MCF 10A (cell line): ENCODE measurements at regions not wholly inside any gene's neighbourhood (a gene's known extent, or its start where the extent isn't known, plus 50 kb on each side); places are given as distances from the start of the nearest gene placed in this dataset.
"Not testable (repeated sequence)": the region's sequence is repeated elsewhere in the genome, so short reads cannot be mapped to it uniquely, and the experiment has no call there.

Experiments used
- BruUV-seq: library from RNA; stranded (reverse); fragments of 400-500 nt; replicated peaks from 2 replicates; lab custom pipeline; 2021; lab: Mats Ljungman, UMichigan
- CTCF ChIA-PET: fragments of 300-600 bp; sonication (Branson Sonifier 250); formaldehyde crosslinking; extraction: SDS; loops from one replicate; lab custom pipeline; 2021; ENCODE audit warnings: antibody characterized with exemption, inconsistent platforms; lab: Yijun Ruan, JAX
- POLR2A ChIA-PET: fragments of 300-600, 350-650 bp; sonication (Branson Sonifier 250); formaldehyde crosslinking; extraction: SDS; loops from one replicate; lab custom pipeline; 2020; ENCODE audit warnings: antibody characterized with exemption, inconsistent platforms; lab: Yijun Ruan, JAX
- DNase-seq: peaks from one replicate; pipeline ENCODE4 v3.0.0-alpha.2; 2018; ENCODE audit not compliant: unreplicated experiment
- H3K27ac Mint-ChIP-seq: one replicate; pipeline ENCODE4 v1.8.0; 2022; ENCODE audit warnings: mild to moderate bottlenecking, low read depth, mixed read lengths; ENCODE audit not compliant: unreplicated experiment
- H3K27me3 Mint-ChIP-seq: one replicate; pipeline ENCODE4 v1.8.0; 2022; ENCODE audit warnings: mixed read lengths; ENCODE audit not compliant: insufficient read depth, unreplicated experiment
- H3K36me3 Mint-ChIP-seq: one replicate; pipeline ENCODE4 v1.8.0; 2022; ENCODE audit warnings: mild to moderate bottlenecking, moderate library complexity, mixed read lengths; ENCODE audit not compliant: insufficient read depth, unreplicated experiment
- H3K4me1 Mint-ChIP-seq: one replicate; pipeline ENCODE4 v1.8.0; 2022; ENCODE audit warnings: mixed read lengths; ENCODE audit not compliant: insufficient read depth, unreplicated experiment
- H3K4me3 Mint-ChIP-seq: one replicate; pipeline ENCODE4 v1.8.0; 2022; ENCODE audit warnings: mild to moderate bottlenecking, moderate library complexity, mixed read lengths; ENCODE audit not compliant: unreplicated experiment
- H3K9me3 Mint-ChIP-seq: one replicate; pipeline ENCODE4 v1.8.0; 2022; ENCODE audit warnings: mixed read lengths; ENCODE audit not compliant: unreplicated experiment
- CTCF ChIP-seq: fragments of 200-600 bp; IDR thresholded peaks from one replicate; pipeline ENCODE4 v1.8.0; 2022; ENCODE audit warnings: antibody characterized with exemption, mild to moderate bottlenecking; ENCODE audit not compliant: unreplicated experiment
- intact Hi-C: fragments of 100-400 bp; cut with micrococcal nuclease; formaldehyde crosslinking; loops from 2 replicates; pipeline ENCODE4 v1.14.1; 2022

- intact Hi-C loops = no loop called here
Measured at GRCh38 chr1:30161953-30162352, 561.4 kb downstream of the MATN1 start.

GRCh38 chr1:30160999-30161689, 562.2 kb downstream of the MATN1 start:
- H3K36me3 Mint-ChIP-seq = no peaks in the 10 kb centered on the region
- H3K27me3 Mint-ChIP-seq = peaks cover 85% of the 10 kb centered on the region
- H3K9me3 Mint-ChIP-seq = no peaks in the 10 kb centered on the region
- H3K27ac Mint-ChIP-seq = no peak overlapping the region
- intact Hi-C loops = no loop called here
- no peak overlapping the region for H3K4me3 Mint-ChIP-seq
- CTCF ChIA-PET = no interaction called here
- DNase-seq = no peak
- TF ChIP-seq CTCF = no peak
- H3K4me1 Mint-ChIP-seq = no peaks in the 10 kb centered on the region
- POLR2A ChIA-PET = interaction anchor here (0.7 kb wide), 2 partner anchors 11 to 492 kb away, joined by 3 read pairs; no protein-coding TSS in a partner anchor
- BruUV-seq = no TSS peak

More at GRCh38 chr1:30161953-30162352, 561.4 kb downstream of the MATN1 start:
- ChIA-PET POLR2A (no interaction called here), CTCF (no interaction called here)
- no peaks in the 10 kb centered on the region for H3K9me3 Mint-ChIP-seq
- TF ChIP-seq CTCF = no peak
- no peak overlapping the region for H3K27ac Mint-ChIP-seq
- H3K4me1 Mint-ChIP-seq = no peaks in the 10 kb centered on the region
- H3K36me3 Mint-ChIP-seq = no peaks in the 10 kb centered on the region
- BruUV-seq = no TSS peak
- no peak overlapping the region for H3K4me3 Mint-ChIP-seq
- DNase-seq = no peak
- peaks cover 85% of the 10 kb centered on the region for H3K27me3 Mint-ChIP-seq

- POLR2A ChIA-PET = no interaction called here
- H3K27ac Mint-ChIP-seq = no peak overlapping the region
- no peaks in the 10 kb centered on the region for H3K36me3 Mint-ChIP-seq
- H3K27me3 Mint-ChIP-seq = peaks cover 70% of the 10 kb centered on the region
- no peaks in the 10 kb centered on the region for H3K4me1 Mint-ChIP-seq
- TF ChIP-seq CTCF = no peak
- no peak overlapping the region for H3K4me3 Mint-ChIP-seq
- peaks cover 8% of the 10 kb centered on the region for H3K9me3 Mint-ChIP-seq
- CTCF ChIA-PET = no interaction called here
- BruUV-seq = no TSS peak
- DNase-seq = no peak
- intact Hi-C loops = no loop called here
Measured at GRCh38 chr1:30159015-30159414, 564.4 kb downstream of the MATN1 start.

GRCh38 chr1:30155698-30156097, 567.7 kb downstream of the MATN1 start:
- DNase-seq, intact Hi-C loops, H3K36me3 Mint-ChIP-seq, H3K4me3 Mint-ChIP-seq, H3K9me3 Mint-ChIP-seq, CTCF ChIA-PET, H3K27ac Mint-ChIP-seq, BruUV-seq, H3K4me1 Mint-ChIP-seq, POLR2A ChIA-PET: not testable (repeated sequence)
- H3K27me3 Mint-ChIP-seq = peaks cover 48% of the 10 kb centered on the region

GRCh38 chr1:30155253-30155652, 568.1 kb downstream of the MATN1 start:
- peaks cover 48% of the 10 kb centered on the region for H3K27me3 Mint-ChIP-seq
- H3K36me3 Mint-ChIP-seq, intact Hi-C loops, DNase-seq, H3K9me3 Mint-ChIP-seq, H3K27ac Mint-ChIP-seq, CTCF ChIA-PET, H3K4me1 Mint-ChIP-seq, BruUV-seq, H3K4me3 Mint-ChIP-seq, POLR2A ChIA-PET: not testable (repeated sequence)
